ENCODE measurements at regions not wholly inside any gene's neighbourhood (a gene's known extent, or its start where the extent isn't known, plus 50 kb on each side); places are given as distances from the start of the nearest gene placed in this dataset.
A peak's percentile ranks its signal among the peaks of the same experiment; 100 is the strongest.

DNA sequence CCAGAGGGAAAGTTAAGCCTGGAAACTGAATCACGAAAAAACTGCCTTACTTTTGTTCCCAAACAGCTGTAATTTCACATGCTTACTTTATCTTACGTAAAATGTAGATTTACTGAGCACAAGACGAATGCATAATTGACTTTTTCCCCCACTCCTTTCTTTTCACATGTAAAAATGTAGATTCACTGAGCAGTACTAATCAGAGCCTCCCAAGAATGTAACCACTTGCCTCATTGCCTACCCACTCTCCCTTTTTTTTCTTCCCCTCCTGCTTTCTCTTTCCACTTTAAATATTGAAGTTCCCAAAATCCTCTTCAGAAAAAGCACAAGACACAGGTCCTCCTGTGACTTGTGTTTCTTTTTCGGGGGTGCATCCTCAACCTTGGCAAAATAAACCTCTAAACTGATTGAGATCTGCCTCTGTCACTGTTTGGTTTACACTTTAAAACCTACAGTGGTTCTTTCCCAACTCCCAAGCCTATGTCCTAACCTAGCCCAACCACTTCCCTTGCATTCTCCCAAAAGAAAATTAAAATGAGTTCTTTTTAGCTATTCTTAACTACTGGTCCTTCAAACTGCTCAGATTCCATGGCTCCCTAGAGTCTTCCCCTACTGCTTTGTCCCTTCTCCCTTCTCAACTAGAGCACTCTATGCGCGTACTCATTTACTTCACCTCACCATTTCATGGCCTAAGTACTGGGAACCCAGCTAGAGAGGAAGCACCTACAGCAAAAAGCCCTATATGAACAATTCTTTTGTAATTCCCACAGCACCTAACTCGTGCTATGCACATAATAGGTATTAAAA lies 236.6 kb upstream of the MKLN1 start:
- peak overlapping the region; percentile 60 for H3K4me3 Mint-ChIP-seq
- H3K27ac Mint-ChIP-seq: peak overlapping the region; percentile 73
- no peaks in the 10 kb centered on the region for H3K9me3 Mint-ChIP-seq
- H3K27me3 Mint-ChIP-seq: no peaks in the 10 kb centered on the region
- peaks cover 51% of the 10 kb centered on the region for H3K4me1 Mint-ChIP-seq
- H3K36me3 Mint-ChIP-seq: peaks cover 30% of the 10 kb centered on the region
- ATAC-seq (ENCODE audit: low read depth) (peak; percentile 2), DNase-seq (ENCODE audit: low spot score in 2 of 2) (no peak)

DNA sequence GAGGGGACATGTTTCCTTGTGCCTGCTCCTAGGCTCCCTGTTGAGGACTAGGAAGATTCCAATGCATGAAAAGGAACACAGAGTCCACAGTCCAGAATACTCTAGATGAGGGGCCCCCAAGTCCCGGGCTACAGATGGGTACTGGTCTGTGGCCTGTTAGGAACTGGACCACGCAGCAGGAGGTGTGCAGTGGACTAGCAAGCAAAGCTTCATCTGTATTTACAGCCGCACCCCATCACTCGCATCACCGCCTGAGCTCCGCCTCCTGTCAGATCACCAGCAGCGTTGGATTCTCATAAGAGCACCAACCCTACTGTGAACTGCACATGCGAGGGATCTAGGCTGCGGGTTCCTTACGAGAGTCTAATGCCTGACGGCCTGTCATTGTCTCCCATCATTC lies 233.0 kb upstream of the MKLN1 start:
- peak; percentile 5 for ATAC-seq (ENCODE audit: low read depth)
- Mint-ChIP-seq H3K4me1 (peaks cover 66% of the 10 kb centered on the region), H3K36me3 (peaks cover 29% of the 10 kb centered on the region), H3K9me3 (no peaks in the 10 kb centered on the region), H3K4me3 (no peak overlapping the region), H3K27me3 (no peaks in the 10 kb centered on the region), H3K27ac (peak overlapping the region; percentile 12)
- no peak for DNase-seq (ENCODE audit: low spot score in 2 of 2)

DNA sequence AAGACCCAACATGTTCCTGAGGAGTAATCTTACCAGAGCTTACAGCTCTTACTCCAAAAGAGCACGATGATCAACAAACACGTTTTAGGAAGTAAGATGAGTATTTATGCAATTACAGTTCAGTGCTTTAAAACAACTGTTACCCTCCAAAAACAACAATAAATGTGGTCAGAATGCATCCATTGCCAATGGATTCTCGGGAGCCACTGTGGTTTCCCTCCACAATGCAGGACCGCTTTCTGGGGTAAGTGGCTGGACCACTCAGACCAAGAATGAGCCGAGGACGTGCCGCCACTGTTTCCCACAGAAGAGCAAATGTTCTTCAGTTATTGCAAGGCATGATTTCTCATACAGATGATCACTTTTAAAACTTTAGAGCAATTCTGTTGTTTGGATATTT lies 232.3 kb upstream of the MKLN1 start:
- Mint-ChIP-seq H3K27me3 (no peaks in the 10 kb centered on the region), H3K36me3 (peaks cover 28% of the 10 kb centered on the region), H3K27ac (peak overlapping the region; percentile 76), H3K4me3 (no peak overlapping the region), H3K9me3 (no peaks in the 10 kb centered on the region), H3K4me1 (peaks cover 64% of the 10 kb centered on the region)
- DNase-seq (ENCODE audit: low spot score in 2 of 2) (no peak), ATAC-seq (ENCODE audit: low read depth) (no peak)

DNA sequence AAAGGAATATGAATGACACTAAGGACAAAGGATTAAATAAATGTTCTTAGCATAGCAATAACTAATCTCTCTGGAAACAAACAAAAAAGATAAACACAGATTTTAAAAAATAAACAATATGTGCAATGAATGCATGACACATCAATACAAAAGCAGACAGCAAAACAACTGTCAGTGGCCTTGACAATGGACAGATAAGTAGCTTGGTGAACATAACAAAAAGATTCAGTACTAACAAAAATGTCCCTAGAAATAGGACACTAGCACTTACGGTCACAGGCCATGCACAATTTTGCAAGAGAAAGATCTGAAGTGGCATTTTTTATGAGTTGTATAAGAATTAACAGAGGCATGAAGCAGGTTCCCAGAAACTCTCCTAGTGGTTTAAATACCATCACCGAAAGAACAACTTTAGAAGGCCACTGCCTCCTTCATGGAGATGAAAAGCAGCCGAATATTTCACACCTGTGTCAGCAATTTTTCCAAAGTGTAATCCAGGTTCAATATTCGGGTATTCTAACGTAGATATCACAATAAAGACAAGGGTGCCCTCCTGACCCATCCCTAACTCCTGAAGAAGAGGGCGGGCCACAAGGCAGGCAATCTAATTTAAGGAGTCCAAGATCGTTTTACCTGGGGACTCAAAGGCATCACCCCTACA lies 231.3 kb upstream of the MKLN1 start:
- peaks cover 23% of the 10 kb centered on the region for H3K36me3 Mint-ChIP-seq
- no peak for DNase-seq (ENCODE audit: low spot score in 2 of 2)
- H3K27ac Mint-ChIP-seq: peak overlapping the region; percentile 76
- no peaks in the 10 kb centered on the region for H3K9me3 Mint-ChIP-seq
- H3K4me3 Mint-ChIP-seq: no peak overlapping the region
- no peaks in the 10 kb centered on the region for H3K27me3 Mint-ChIP-seq
- H3K4me1 Mint-ChIP-seq: peaks cover 63% of the 10 kb centered on the region
- no peak for ATAC-seq (ENCODE audit: low read depth)

DNA sequence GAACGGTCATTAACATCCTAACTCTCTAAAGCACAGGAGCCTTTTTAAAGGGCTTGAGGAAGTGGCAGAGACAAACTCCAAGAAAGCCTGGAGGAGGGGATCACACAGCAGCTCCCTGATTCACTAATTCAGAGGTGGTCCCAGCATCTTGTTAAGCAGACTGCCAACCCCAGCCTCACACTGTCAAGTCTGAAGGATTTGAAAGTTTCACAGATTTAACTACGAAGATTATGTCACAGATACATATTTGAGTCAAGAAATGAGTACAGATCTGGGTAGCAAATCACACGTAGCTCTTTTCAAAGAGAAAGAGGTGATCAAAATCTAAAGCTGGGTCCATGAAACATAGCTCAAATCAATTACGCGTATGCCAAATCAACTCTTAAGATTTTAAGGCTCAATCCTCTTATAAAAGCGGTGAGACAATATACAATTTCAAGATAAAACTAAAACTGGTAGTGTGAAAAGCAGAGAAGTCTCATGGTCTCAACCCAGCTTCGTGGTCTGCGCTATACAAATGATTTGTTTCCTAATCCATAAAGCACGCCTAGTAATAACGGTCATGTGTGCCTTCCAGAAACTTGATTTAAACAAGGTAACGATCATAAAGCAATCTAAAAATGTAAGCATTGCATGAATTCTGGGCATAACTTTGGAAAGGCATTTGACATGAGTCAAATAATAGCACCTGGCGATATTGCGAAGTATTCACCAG lies 229.9 kb upstream of the MKLN1 start:
- no peak overlapping the region for H3K4me3 Mint-ChIP-seq
- no peak for DNase-seq (ENCODE audit: low spot score in 2 of 2)
- H3K36me3 Mint-ChIP-seq: peaks cover 24% of the 10 kb centered on the region

DNA sequence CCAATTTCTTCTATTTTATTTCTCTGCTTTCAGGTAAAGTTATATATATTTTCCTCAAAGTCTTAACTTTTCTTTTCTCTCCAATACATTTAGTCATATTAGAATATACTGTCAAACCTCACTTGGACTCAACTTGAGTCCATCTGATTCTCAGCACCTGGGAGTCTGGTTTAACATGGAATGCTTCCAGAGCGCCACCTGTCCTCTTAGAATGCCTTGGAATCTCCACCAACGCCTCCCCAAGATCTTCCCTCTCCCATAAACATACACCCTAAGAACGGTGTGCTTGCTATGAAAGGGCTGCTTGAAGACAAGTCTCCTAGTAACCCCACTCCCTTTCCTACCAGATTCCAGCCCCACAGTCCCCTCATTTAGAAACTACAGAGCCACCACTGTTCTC lies 229.1 kb upstream of the MKLN1 start:
- Mint-ChIP-seq H3K27ac (peak overlapping the region; percentile 87), H3K27me3 (no peaks in the 10 kb centered on the region), H3K4me1 (peaks cover 71% of the 10 kb centered on the region), H3K9me3 (no peaks in the 10 kb centered on the region), H3K4me3 (peak overlapping the region; percentile 21), H3K36me3 (peaks cover 25% of the 10 kb centered on the region)
- ATAC-seq (ENCODE audit: low read depth) (no peak), DNase-seq (ENCODE audit: low spot score in 2 of 2) (no peak)

More for the DNA sequence above, 229.9 kb upstream of the MKLN1 start:
- no peak for ATAC-seq (ENCODE audit: low read depth)
- Mint-ChIP-seq H3K4me1 (peaks cover 66% of the 10 kb centered on the region), H3K9me3 (no peaks in the 10 kb centered on the region), H3K27ac (peak overlapping the region; percentile 87), H3K27me3 (no peaks in the 10 kb centered on the region)

DNA sequence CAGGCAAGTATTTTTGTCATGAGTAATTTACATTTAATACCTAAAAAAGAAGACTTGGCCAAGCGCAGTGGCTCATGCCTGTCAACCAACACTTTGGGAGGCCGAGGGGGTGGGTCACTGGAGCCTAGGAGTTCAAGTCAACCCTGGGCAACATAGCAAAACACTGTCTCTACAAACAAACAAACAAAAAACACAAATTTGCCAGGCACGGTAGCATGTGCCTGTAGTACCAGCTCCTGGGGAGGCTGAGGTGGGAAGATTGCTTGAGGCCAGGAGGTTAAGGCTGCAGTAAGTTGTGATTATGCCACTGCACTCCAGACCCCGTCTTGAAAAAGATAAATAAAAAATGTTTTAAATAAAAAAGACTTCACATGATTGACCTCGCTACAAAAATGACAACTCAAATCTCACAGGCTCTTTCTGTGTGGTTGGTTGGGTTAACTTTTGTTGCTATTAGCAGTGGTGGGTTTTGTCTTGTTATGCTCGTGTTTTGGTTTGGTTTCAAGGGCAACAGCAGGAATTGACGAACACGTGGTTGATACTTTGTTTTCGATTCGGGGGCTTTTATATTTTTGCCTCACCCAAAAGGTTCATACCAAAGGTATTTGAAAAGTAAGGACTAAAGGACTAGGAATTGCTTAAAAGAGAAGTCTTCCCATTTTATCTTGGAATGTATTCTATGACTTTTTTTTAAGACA lies 227.2 kb upstream of the MKLN1 start:
- peaks cover 22% of the 10 kb centered on the region for H3K36me3 Mint-ChIP-seq
- no peaks in the 10 kb centered on the region for H3K9me3 Mint-ChIP-seq
- ATAC-seq (ENCODE audit: low read depth) (peak; percentile 50), DNase-seq (ENCODE audit: low spot score in 2 of 2) (no peak)
- no peaks in the 10 kb centered on the region for H3K27me3 Mint-ChIP-seq
- H3K4me3 Mint-ChIP-seq: peak overlapping the region; percentile 38
- H3K4me1 Mint-ChIP-seq: peaks cover 78% of the 10 kb centered on the region
- H3K27ac Mint-ChIP-seq: peak overlapping the region; percentile 100

DNA sequence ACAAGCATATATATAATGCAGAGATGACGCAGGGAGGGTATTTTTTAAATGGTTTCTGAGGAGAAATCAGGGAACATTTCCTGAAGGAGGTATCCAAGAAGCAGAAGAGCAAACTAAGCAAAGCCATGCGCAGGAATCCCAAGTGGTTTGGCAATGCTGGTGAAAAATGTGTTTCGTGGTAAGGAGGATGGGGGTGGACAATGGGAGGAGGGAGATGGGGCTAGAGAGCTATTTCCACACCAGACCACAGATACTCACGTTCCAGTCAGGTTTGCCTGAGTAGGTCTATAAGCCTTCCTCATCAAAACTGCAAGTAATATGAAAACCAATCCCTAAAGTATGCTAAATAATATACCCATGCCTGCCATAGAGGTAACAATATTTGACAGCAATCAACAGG lies 223.7 kb upstream of the MKLN1 start:
- H3K36me3 Mint-ChIP-seq: peaks cover 14% of the 10 kb centered on the region
- no peaks in the 10 kb centered on the region for H3K9me3 Mint-ChIP-seq
- H3K4me1 Mint-ChIP-seq: peaks cover 48% of the 10 kb centered on the region
- DNase-seq (ENCODE audit: low spot score in 2 of 2) (no peak), ATAC-seq (ENCODE audit: low read depth) (no peak)
- H3K27ac Mint-ChIP-seq: peak overlapping the region; percentile 100
- no peaks in the 10 kb centered on the region for H3K27me3 Mint-ChIP-seq
- peak overlapping the region; percentile 87 for H3K4me3 Mint-ChIP-seq

DNA sequence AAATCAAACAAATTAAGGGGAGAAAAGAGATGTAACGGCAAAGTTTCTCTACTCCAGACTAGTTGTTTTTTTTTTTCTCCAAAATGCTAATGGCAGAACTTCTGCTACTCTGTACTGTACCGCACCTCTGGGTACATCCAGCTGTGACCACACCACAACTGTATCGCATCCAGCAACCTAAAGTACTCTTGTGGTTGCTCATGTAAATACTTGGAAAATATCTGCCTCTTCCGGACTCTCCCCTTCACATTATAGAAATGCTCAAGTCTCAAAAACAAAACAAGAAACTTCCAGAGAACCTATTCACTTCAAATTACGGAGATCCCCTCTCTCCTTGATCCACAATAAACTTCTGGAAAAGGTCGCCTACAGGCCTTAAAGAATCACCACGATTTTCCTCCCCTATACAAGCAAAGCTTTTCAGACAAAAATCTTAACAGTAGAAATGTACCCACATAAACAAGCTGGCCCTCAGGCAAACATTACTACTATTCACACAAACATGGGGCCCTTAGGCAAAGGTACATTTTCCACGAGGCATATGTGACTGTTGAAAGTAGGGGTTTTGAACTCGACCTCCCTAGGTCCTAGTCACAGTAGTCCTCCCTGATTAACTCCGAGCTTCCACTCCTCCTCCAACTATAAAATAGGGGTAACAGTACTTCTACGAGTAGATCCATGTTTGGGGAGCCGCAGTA lies 222.9 kb upstream of the MKLN1 start:
- Mint-ChIP-seq H3K36me3 (peaks cover 11% of the 10 kb centered on the region), H3K4me3 (peak overlapping the region; percentile 87), H3K4me1 (peaks cover 52% of the 10 kb centered on the region), H3K27me3 (no peaks in the 10 kb centered on the region), H3K27ac (peak overlapping the region; percentile 100), H3K9me3 (no peaks in the 10 kb centered on the region)
- DNase-seq (ENCODE audit: low spot score in 2 of 2): no peak
- ATAC-seq (ENCODE audit: low read depth): no peak

DNA sequence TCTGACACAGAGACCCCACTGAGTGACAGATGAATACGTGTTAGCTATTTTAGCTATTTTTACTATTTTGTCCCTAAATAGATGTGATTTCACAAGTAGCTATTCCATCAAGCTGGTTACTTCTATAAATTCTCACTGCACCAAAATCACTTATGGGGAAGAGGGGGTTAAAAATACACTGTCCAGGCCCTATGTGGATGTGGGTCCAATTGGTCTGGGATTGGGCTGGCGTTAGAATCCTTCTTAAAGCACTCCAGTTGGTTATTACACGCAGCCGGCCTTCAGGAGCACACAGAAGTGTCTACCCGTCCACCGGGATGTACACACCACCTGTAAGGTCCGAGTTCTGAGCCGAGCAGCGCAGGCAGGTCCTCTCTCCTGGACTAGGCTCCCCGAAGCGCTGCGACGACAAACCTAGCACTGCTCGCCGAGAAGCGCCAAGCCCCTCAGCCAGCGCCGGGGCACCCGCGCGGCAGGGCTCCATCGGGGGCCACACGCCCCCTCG lies 222.3 kb upstream of the MKLN1 start:
- peak overlapping the region; percentile 100 for H3K27ac Mint-ChIP-seq
- H3K36me3 Mint-ChIP-seq: peaks cover 11% of the 10 kb centered on the region
- ATAC-seq (ENCODE audit: low read depth): no peak
- H3K4me1 Mint-ChIP-seq: peaks cover 51% of the 10 kb centered on the region
- DNase-seq (ENCODE audit: low spot score in 2 of 2): no peak
- H3K4me3 Mint-ChIP-seq: peak overlapping the region; percentile 87
- H3K27me3 Mint-ChIP-seq: no peaks in the 10 kb centered on the region
- no peaks in the 10 kb centered on the region for H3K9me3 Mint-ChIP-seq

DNA sequence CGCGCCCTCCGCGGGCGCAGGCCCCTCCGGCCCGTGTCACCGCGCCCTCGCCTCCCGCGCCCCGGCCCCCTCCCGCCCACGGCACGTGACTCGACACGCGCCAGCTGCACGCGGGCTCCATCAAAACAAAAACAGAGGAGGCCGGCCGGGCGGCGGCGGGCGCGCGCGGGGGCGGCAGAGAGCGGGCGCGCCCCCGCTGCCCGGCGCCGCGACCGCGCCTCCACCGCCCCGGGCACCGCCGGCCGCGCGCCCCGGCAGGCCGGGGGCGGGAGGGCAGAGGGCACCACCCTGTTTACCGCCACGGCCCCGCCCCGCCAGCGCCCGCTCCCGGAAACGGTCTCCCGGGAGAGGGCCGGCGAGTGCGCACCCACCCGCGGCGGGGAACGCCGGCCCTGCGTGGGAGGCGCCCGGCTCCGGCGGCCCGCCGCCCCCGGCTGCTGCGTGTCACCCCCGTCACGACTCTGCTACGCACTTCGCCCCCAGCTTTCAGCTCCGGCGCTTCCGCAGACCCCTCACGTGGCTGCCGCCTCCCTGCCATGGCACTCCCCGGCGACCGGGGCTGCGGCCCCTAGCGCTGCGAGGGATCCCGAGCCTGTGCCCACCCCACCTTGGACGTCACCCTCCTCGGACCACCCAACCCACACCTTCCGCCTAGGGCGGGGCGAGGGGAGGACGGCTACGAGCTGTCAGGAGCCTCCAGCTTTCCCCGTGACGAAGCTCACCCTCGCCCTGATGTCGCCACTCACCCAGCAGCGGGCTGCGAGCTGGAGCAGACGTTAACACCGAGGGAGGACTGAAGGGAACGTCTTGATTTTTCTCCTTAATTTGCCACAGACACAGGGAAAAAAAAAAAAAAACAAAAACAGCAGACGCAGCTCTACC lies 221.6 kb upstream of the MKLN1 start:
- Mint-ChIP-seq H3K27ac (peak overlapping the region; percentile 100), H3K9me3 (no peaks in the 10 kb centered on the region), H3K36me3 (peaks cover 10% of the 10 kb centered on the region), H3K4me1 (peaks cover 50% of the 10 kb centered on the region), H3K27me3 (no peaks in the 10 kb centered on the region), H3K4me3 (peak overlapping the region; percentile 87)
- ATAC-seq (ENCODE audit: low read depth): peak; percentile 64
- DNase-seq (ENCODE audit: low spot score in 2 of 2): peak; percentile 95

DNA sequence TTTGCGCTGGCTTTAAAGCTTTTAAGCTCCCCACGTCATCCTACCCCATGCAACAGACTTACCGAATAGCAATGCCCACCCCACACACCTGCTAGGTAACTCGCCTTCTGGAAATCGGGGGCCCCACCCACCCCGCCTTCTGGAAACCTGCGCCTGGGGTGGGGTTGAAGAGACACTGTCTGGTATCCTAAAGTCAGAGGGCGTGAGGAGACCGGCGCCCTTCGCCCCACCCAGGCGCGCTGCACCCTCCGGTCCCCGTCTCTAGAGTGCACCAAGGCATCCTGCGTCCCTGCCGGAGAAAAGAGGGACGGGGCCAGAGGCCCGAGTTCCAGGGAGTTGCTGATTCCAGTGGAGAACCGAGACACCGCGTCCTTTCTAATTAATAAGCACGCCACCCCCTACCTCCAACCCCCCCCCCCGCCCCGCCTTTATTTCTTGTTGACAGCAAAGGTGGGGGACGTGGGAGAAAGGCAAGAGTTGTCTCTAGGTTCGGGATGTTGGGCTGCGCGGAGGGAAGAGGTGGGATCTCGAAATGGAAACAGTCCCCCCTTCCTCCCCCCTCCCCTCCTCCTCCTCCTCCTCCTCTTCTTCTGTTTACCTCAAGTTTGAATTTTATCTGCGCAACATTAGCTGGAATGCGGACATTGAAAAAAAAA lies 220.9 kb upstream of the MKLN1 start:
- DNase-seq (ENCODE audit: low spot score in 2 of 2) (peak; percentile 60 to 65), ATAC-seq (ENCODE audit: low read depth) (peak; percentile 1)
- Mint-ChIP-seq H3K9me3 (no peaks in the 10 kb centered on the region), H3K4me1 (peaks cover 49% of the 10 kb centered on the region), H3K4me3 (peak overlapping the region; percentile 87), H3K27me3 (no peaks in the 10 kb centered on the region), H3K27ac (peak overlapping the region; percentile 100), H3K36me3 (peaks cover 10% of the 10 kb centered on the region)

Data from memory B cell (primary cell).